Caco-2 (cell line): ENCODE measurements at regions not wholly inside any gene's neighbourhood (a gene's known extent, or its start where the extent isn't known, plus 50 kb on each side); places are given as distances from the start of the nearest gene placed in this dataset.

Experiments
- BruUV-seq: library from RNA; stranded (reverse); fragments of 400-500 nt; replicated peaks from 2 replicates; lab custom pipeline; 2021; lab: Mats Ljungman, UMichigan
- CTCF ChIA-PET: fragments of 300-600 bp; sonication (Branson Sonifier 250); formaldehyde crosslinking; loops from one replicate; lab custom pipeline; 2022; ENCODE audit warnings: antibody characterized with exemption; lab: Charles Lee
- POLR2A ChIA-PET: fragments of 300-600 bp; sonication (Branson Sonifier 250); formaldehyde crosslinking; loops from one replicate; lab custom pipeline; 2022; ENCODE audit warnings: antibody characterized with exemption; lab: Charles Lee
- DNase-seq, 2 experiments: peaks; one replicate each; pipeline versions ENCODE4 v3.0.0 to v3.0.0-alpha.2; 2020 to 2022
- H3K27me3 ChIP-seq: replicated peaks from 2 replicates; pipeline ENCODE4 v1.6.0; 2011; ENCODE audit warnings: low read length; ENCODE audit not compliant: control insufficient read depth, insufficient read depth
- H3K36me3 ChIP-seq: 2 replicates; pipeline ENCODE4 v1.5.1; 2011; ENCODE audit warnings: low read length; ENCODE audit not compliant: control insufficient read depth, insufficient read depth
- H3K4me1 ChIP-seq: fragments of 250-450 bp; sonication (Bioruptor Pico); 2 replicates; pipeline ENCODE4 v1.5.1; 2020; ENCODE audit warnings: mild to moderate bottlenecking
- H3K4me3 ChIP-seq: 2 replicates; pipeline ENCODE4 v1.5.1; 2011; ENCODE audit warnings: low read depth, mild to moderate bottlenecking, control low read depth, low read length
- H3K9me3 ChIP-seq: fragments of 250-450 bp; sonication (Bioruptor Pico); 2 replicates; pipeline ENCODE4 v1.5.1; 2020; ENCODE audit warnings: mild to moderate bottlenecking, moderate library complexity
- H3K27ac Mint-ChIP-seq: one replicate; pipeline ENCODE4 v1.8.0; 2022; ENCODE audit warnings: mixed read lengths; ENCODE audit not compliant: unreplicated experiment
- H3K27me3 Mint-ChIP-seq: one replicate; pipeline ENCODE4 v1.8.0; 2022; ENCODE audit warnings: mixed read lengths; ENCODE audit not compliant: insufficient read depth, unreplicated experiment
- H3K36me3 Mint-ChIP-seq: one replicate; pipeline ENCODE4 v1.8.0; 2022; ENCODE audit warnings: mild to moderate bottlenecking, mixed read lengths; ENCODE audit not compliant: insufficient read depth, unreplicated experiment
- H3K4me1 Mint-ChIP-seq: one replicate; pipeline ENCODE4 v1.8.0; 2022; ENCODE audit warnings: low read depth, mixed read lengths; ENCODE audit not compliant: unreplicated experiment
- H3K4me3 Mint-ChIP-seq: one replicate; pipeline ENCODE4 v1.8.0; 2022; ENCODE audit warnings: mild to moderate bottlenecking, moderate library complexity, mixed read lengths; ENCODE audit not compliant: unreplicated experiment
- H3K9me3 Mint-ChIP-seq: one replicate; pipeline ENCODE4 v1.8.0; 2022; ENCODE audit warnings: mixed read lengths; ENCODE audit not compliant: unreplicated experiment
- CTCF ChIP-seq, 2 experiments: fragments of 200-600 bp in 1 of 2; IDR thresholded peaks; 1 replicate in 1 of 2; 2 replicates in 1 of 2; pipeline versions ENCODE4 v1.5.1 to v1.8.0; 2011 to 2022; ENCODE audit warnings: antibody characterized with exemption in 1 of 2, control low read depth in 1 of 2, inconsistent platforms in 1 of 2, low read depth in 1 of 2, low read length in 1 of 2, mild to moderate bottlenecking in 1 of 2, moderate library complexity in 1 of 2; ENCODE audit not compliant: insufficient read depth in 1 of 2, severe bottlenecking in 1 of 2, unreplicated experiment in 1 of 2
- intact Hi-C: fragments of 100-400 bp; cut with micrococcal nuclease; formaldehyde crosslinking; loops from one replicate; pipeline ENCODE4 v1.10.0; 2022; ENCODE audit not compliant: unreplicated experiment

- Histone ChIP-seq H3K4me1 (peaks cover 25% of the 10 kb centered on the region), H3K36me3 (no peaks in the 10 kb centered on the region), H3K27me3 (no peaks in the 10 kb centered on the region), H3K4me3 (no peak overlapping the region), H3K9me3 (no peaks in the 10 kb centered on the region)
- no peak for TF ChIP-seq CTCF (IDR thresholded peaks at IDR 0.05; ENCODE audit: insufficient read depth in 1 of 2, low read depth in 1 of 2, low read length in 1 of 2, severe bottlenecking in 1 of 2, unreplicated experiment in 1 of 2)
- H3K9me3 Mint-ChIP-seq: no peaks in the 10 kb centered on the region
- ChIA-PET CTCF (no interaction called here), POLR2A (no interaction called here)
- H3K27me3 Mint-ChIP-seq: no peaks in the 10 kb centered on the region
- no peak for DNase-seq
- H3K27ac Mint-ChIP-seq: no peak overlapping the region
- peaks cover 13% of the 10 kb centered on the region for H3K4me1 Mint-ChIP-seq
- no TSS peak for BruUV-seq
- no peaks in the 10 kb centered on the region for H3K36me3 Mint-ChIP-seq
- H3K4me3 Mint-ChIP-seq: no peak overlapping the region
- intact Hi-C loops: no loop called here
Observed at GRCh38 chr12:42786400-42787148, 197.0 kb upstream of the PRICKLE1 start.

GRCh38 chr12:42785944-42786343 lies 196.4 kb upstream of the PRICKLE1 start:
- POLR2A ChIA-PET: no interaction called here

GRCh38 chr12:42780671-42781070 lies 191.1 kb upstream of the PRICKLE1 start:
- H3K27me3 Mint-ChIP-seq: no peaks in the 10 kb centered on the region
- POLR2A ChIA-PET: no interaction called here
- H3K9me3 Mint-ChIP-seq: no peaks in the 10 kb centered on the region
- H3K27me3 ChIP-seq: no peaks in the 10 kb centered on the region
- H3K4me3 Mint-ChIP-seq: no peak overlapping the region
- intact Hi-C loops: no loop called here
- H3K4me1 ChIP-seq: peaks cover 2% of the 10 kb centered on the region; the same call in 1 of the 2 replicates
- no TSS peak for BruUV-seq
- H3K9me3 ChIP-seq: no peaks in the 10 kb centered on the region
- DNase-seq: no peak
- no peak overlapping the region for H3K4me3 ChIP-seq
- no peak overlapping the region for H3K27ac Mint-ChIP-seq
- no peak for TF ChIP-seq CTCF (IDR thresholded peaks at IDR 0.05; ENCODE audit: insufficient read depth in 1 of 2, low read depth in 1 of 2, low read length in 1 of 2, severe bottlenecking in 1 of 2, unreplicated experiment in 1 of 2)
- H3K4me1 Mint-ChIP-seq: peaks cover 10% of the 10 kb centered on the region
- no peaks in the 10 kb centered on the region for H3K36me3 ChIP-seq
- CTCF ChIA-PET: no interaction called here
- no peaks in the 10 kb centered on the region for H3K36me3 Mint-ChIP-seq

More at GRCh38 chr12:42785944-42786343, 196.4 kb upstream of the PRICKLE1 start:
- no peak for DNase-seq
- Histone ChIP-seq H3K9me3 (no peaks in the 10 kb centered on the region), H3K27me3 (no peaks in the 10 kb centered on the region), H3K4me3 (no peak overlapping the region), H3K4me1 (peaks cover 21% of the 10 kb centered on the region), H3K36me3 (no peaks in the 10 kb centered on the region)
- H3K9me3 Mint-ChIP-seq: no peaks in the 10 kb centered on the region
- peaks cover 14% of the 10 kb centered on the region for H3K4me1 Mint-ChIP-seq
- no peak overlapping the region for H3K4me3 Mint-ChIP-seq
- H3K27ac Mint-ChIP-seq: no peak overlapping the region
- no peaks in the 10 kb centered on the region for H3K27me3 Mint-ChIP-seq
- BruUV-seq: no TSS peak
- intact Hi-C loops: no loop called here
- no peaks in the 10 kb centered on the region for H3K36me3 Mint-ChIP-seq
- TF ChIP-seq CTCF (IDR thresholded peaks at IDR 0.05; ENCODE audit: insufficient read depth in 1 of 2, low read depth in 1 of 2, low read length in 1 of 2, severe bottlenecking in 1 of 2, unreplicated experiment in 1 of 2): no peak
- CTCF ChIA-PET: no interaction called here
